Activated B cell treated with CpG ODN at 0.5 μM for 24 hours (primary cell): ENCODE measurements at regions not wholly inside any gene's neighbourhood (a gene's known extent, or its start where the extent isn't known, plus 50 kb on each side); places are given as distances from the start of the nearest gene placed in this dataset.
"Not testable (repeated sequence)": the region's sequence is repeated elsewhere in the genome, so short reads cannot be mapped to it uniquely, and the experiment has no call there.

Experiments
- ATAC-seq: fragments of 200-7000 bp; cut with Tn5 transposase; one replicate; pipeline ENCODE4 v1.10.0; 2021; ENCODE audit warnings: low read depth, mild to moderate bottlenecking, moderate library complexity
- CTCF ChIA-PET: fragments of 350-600 bp; sonication (Branson Sonifier 250); formaldehyde crosslinking; loops from one replicate; lab custom pipeline; 2021; ENCODE audit warnings: antibody characterized with exemption; lab: Charles Lee
- POLR2A ChIA-PET: fragments of 350-600 bp; sonication (Branson Sonifier 250); formaldehyde crosslinking; loops from one replicate; lab custom pipeline; 2021; ENCODE audit warnings: antibody characterized with exemption; lab: Charles Lee
- DNase-seq: peaks from one replicate; pipeline ENCODE4 v3.0.0; 2022
- H3K27ac Mint-ChIP-seq: one replicate; pipeline ENCODE4 v1.8.0; 2020; ENCODE audit warnings: mixed read lengths
- H3K27me3 Mint-ChIP-seq: one replicate; pipeline ENCODE4 v1.8.0; 2021; ENCODE audit warnings: mixed read lengths
- H3K36me3 Mint-ChIP-seq: one replicate; pipeline ENCODE4 v1.8.0; 2021; ENCODE audit warnings: low read depth, mixed read lengths
- H3K4me1 Mint-ChIP-seq: one replicate; pipeline ENCODE4 v1.8.0; 2021; ENCODE audit warnings: mixed read lengths
- H3K4me3 Mint-ChIP-seq: one replicate; pipeline ENCODE4 v1.8.0; 2020; ENCODE audit warnings: mild to moderate bottlenecking, mixed read lengths
- H3K9me3 Mint-ChIP-seq: one replicate; pipeline ENCODE4 v1.8.0; 2020; ENCODE audit warnings: mixed read lengths
- intact Hi-C: fragments of 100-400 bp; cut with micrococcal nuclease; formaldehyde crosslinking; loops from one replicate; pipeline ENCODE4 v1.15.1; 2024
- TF ChIP-seq, protein P1 (sequence below): fragments of 200-600 bp; IDR thresholded peaks from one replicate; pipeline ENCODE4 v1.8.0; 2022; ENCODE audit warnings: antibody characterized with exemption, mild to moderate bottlenecking

- Mint-ChIP-seq H3K4me1 (peaks cover 35% of the 10 kb centered on the region), H3K9me3 (no peaks in the 10 kb centered on the region), H3K27ac (no peak overlapping the region), H3K27me3 (peaks cover 3% of the 10 kb centered on the region), H3K36me3 (no peaks in the 10 kb centered on the region), H3K4me3 (no peak overlapping the region)
- intact Hi-C loops, result loop anchor here (2.0 kb wide), 1 partner anchor 25 kb away; no protein-coding TSS in a partner anchor
- TF ChIP-seq, protein P1, sequence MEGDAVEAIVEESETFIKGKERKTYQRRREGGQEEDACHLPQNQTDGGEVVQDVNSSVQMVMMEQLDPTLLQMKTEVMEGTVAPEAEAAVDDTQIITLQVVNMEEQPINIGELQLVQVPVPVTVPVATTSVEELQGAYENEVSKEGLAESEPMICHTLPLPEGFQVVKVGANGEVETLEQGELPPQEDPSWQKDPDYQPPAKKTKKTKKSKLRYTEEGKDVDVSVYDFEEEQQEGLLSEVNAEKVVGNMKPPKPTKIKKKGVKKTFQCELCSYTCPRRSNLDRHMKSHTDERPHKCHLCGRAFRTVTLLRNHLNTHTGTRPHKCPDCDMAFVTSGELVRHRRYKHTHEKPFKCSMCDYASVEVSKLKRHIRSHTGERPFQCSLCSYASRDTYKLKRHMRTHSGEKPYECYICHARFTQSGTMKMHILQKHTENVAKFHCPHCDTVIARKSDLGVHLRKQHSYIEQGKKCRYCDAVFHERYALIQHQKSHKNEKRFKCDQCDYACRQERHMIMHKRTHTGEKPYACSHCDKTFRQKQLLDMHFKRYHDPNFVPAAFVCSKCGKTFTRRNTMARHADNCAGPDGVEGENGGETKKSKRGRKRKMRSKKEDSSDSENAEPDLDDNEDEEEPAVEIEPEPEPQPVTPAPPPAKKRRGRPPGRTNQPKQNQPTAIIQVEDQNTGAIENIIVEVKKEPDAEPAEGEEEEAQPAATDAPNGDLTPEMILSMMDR, result no peak
- ATAC-seq (no peak), DNase-seq (no peak)
- CTCF ChIA-PET, result interaction anchor here (1.0 to 7.4 kb wide), 10 partner anchors 11 to 567 kb away, joined by 3 to 54 read pairs (median 5); no protein-coding TSS in a partner anchor
- POLR2A ChIA-PET, result no interaction called here
Observed at GRCh38 chr2:42974169-42974720, 181.9 kb upstream of the HAAO start.

DNA sequence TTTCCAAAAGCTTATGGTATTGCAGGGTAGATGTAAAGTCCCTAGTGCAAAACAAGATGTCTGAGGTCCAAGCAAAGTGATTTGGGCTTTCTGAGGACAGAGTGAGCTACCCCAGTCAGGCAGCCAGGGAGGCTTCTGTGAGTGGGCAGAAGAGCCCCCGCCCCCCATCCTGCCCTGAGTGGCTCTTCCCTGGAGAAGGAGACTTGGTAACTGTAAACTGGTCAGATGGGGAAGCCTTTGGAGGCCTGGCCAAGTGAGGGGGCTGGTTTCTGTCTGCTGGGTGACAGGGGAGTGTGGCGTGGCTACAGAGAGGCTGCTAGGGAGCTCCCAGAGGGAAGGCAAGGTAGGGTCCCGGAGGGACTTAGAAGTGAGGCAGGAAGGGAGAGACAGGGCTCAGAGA, 181.3 kb upstream of the HAAO start:
- ChIA-PET CTCF (interaction anchor here (1.0 to 7.4 kb wide), 5 partner anchors 159 to 568 kb away, joined by 3 to 54 read pairs (median 11); no protein-coding TSS in a partner anchor), POLR2A (no interaction called here)
- DNase-seq (no peak), ATAC-seq (no peak)
- Mint-ChIP-seq H3K9me3 (no peaks in the 10 kb centered on the region), H3K36me3 (no peaks in the 10 kb centered on the region), H3K27ac (no peak overlapping the region), H3K27me3 (peaks cover 3% of the 10 kb centered on the region), H3K4me1 (peaks cover 35% of the 10 kb centered on the region), H3K4me3 (no peak overlapping the region)
- TF ChIP-seq, protein P1, result no peak
- intact Hi-C loops, result loop anchor here (2.0 kb wide), 1 partner anchor 25 kb away; no protein-coding TSS in a partner anchor

- H3K9me3 Mint-ChIP-seq, H3K36me3 Mint-ChIP-seq, ATAC-seq, H3K27ac Mint-ChIP-seq, DNase-seq, intact Hi-C loops, H3K27me3 Mint-ChIP-seq, H3K4me3 Mint-ChIP-seq: not testable (repeated sequence)
- CTCF ChIA-PET, result interaction anchor here (2.4 to 7.4 kb wide), 3 partner anchors 251 to 511 kb away, joined by 11 to 54 read pairs (median 37); no protein-coding TSS in a partner anchor
- POLR2A ChIA-PET, result interaction anchor here (0.6 kb wide), 1 partner anchor 266 kb away, joined by 5 read pairs; no protein-coding TSS in a partner anchor
- peaks cover 35% of the 10 kb centered on the region for H3K4me1 Mint-ChIP-seq
Observed at GRCh38 chr2:42972933-42973516, 180.6 kb upstream of the HAAO start.

GRCh38 chr2:42971947-42972736, 179.8 kb upstream of the HAAO start:
- ChIA-PET CTCF (interaction anchor here (7.4 kb wide), 1 partner anchor 512 kb away, joined by 54 read pairs; no protein-coding TSS in a partner anchor), POLR2A (no interaction called here)

DNA sequence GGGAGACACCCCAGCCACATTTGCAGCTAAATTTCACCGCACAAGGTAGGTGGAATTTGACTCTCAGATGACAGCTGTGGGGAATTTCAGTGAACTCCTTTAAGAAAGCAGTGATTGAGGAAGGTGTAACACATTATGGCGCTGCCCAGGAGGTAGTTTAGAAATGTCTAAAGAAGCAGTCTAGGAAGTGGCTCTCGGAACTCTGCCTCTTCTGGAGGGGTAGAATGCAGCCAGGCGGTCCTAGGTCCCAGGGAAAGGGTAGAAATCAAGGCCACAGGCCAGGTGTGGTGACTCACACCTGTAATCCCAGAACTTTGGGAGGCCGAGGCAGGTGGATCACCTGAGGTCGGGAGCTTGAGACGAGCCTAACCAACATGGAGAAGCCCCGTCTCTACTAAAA, 179.0 kb upstream of the HAAO start:
- H3K36me3 Mint-ChIP-seq, result no peaks in the 10 kb centered on the region
- ChIA-PET POLR2A (no interaction called here), CTCF (interaction anchor here (7.4 kb wide), 1 partner anchor 513 kb away, joined by 54 read pairs; no protein-coding TSS in a partner anchor)
- DNase-seq, result no peak
- peaks cover 24% of the 10 kb centered on the region for H3K4me1 Mint-ChIP-seq
- intact Hi-C loops, result no loop called here
- H3K27ac Mint-ChIP-seq, result no peak overlapping the region
- no peaks in the 10 kb centered on the region for H3K9me3 Mint-ChIP-seq
- ATAC-seq, result no peak
- TF ChIP-seq, protein P1, result no peak
- no peak overlapping the region for H3K4me3 Mint-ChIP-seq
- peaks cover 3% of the 10 kb centered on the region for H3K27me3 Mint-ChIP-seq

More at GRCh38 chr2:42971947-42972736, 179.8 kb upstream of the HAAO start:
- Mint-ChIP-seq H3K27me3 (peaks cover 3% of the 10 kb centered on the region), H3K27ac (no peak overlapping the region), H3K4me3 (no peak overlapping the region), H3K36me3 (no peaks in the 10 kb centered on the region), H3K4me1 (peaks cover 31% of the 10 kb centered on the region), H3K9me3 (no peaks in the 10 kb centered on the region)
- intact Hi-C loops, result no loop called here
- TF ChIP-seq, protein P1, result no peak
- ATAC-seq (no peak), DNase-seq (no peak)
